GM12878 (cell line): ENCODE measurements at regions not wholly inside any gene's neighbourhood (a gene's known extent, or its start where the extent isn't known, plus 50 kb on each side); places are given as distances from the start of the nearest gene placed in this dataset.

ENCODE experiments used
- ATF7 ChIP-seq: fragments of 450-650 bp; IDR thresholded peaks from 2 replicates; pipeline ENCODE4 v1.6.1; 2016; ENCODE audit warnings: low read depth, mild to moderate bottlenecking
- DPF2 ChIP-seq: fragments of 450-650 bp; IDR thresholded peaks from 2 replicates; pipeline ENCODE4 v1.6.1; 2017; ENCODE audit warnings: mild to moderate bottlenecking
- JUND ChIP-seq: IDR thresholded peaks from 2 replicates; pipeline ENCODE4 v1.6.1; 2012; ENCODE audit warnings: low read depth, mild to moderate bottlenecking, low read length, improper control_type of control experiment, moderate library complexity
- MEF2B ChIP-seq: fragments of 450-650 bp; IDR thresholded peaks from 2 replicates; pipeline ENCODE4 v1.6.1; 2018; ENCODE audit warnings: mild to moderate bottlenecking, moderate library complexity; ENCODE audit not compliant: partially characterized antibody, poor library complexity, severe bottlenecking
- NFIC ChIP-seq: IDR thresholded peaks from 2 replicates; pipeline ENCODE4 v1.6.1; 2012; ENCODE audit warnings: low read depth, mild to moderate bottlenecking, inconsistent platforms, low read length, moderate library complexity
- POLR2AphosphoS2 ChIP-seq: IDR thresholded peaks from 2 replicates; pipeline ENCODE4 v1.6.1; 2011; ENCODE audit warnings: low read depth, mild to moderate bottlenecking, low read length, improper control_type of control experiment, moderate library complexity
- TF ChIP-seq, protein P1 (sequence below): fragments of 450-650 bp; IDR thresholded peaks from 2 replicates; pipeline ENCODE4 v1.6.1; 2016; ENCODE audit warnings: mild to moderate bottlenecking, moderate library complexity, borderline replicate concordance

DNA sequence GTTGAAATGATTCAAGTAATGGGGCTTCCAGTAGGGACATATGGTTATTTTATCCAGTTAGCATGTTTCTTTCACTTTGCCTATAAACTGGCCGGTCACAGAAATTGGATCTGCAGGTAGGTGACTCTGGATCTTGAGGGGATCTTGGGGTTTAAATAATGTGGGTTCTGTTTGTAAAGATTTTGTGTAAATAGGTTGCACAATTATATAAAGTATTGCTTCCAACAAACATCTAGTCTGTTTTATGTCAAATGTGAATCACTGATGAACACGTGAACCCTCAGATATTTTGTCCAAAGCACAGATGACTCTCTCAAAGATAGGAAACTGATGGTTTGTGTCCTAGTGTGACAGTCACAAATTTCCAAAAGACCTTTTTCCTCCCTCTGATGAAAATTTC lies 98.4 kb downstream of the ZIC5 start:
- no peak for TF ChIP-seq POLR2AphosphoS2
- TF ChIP-seq ATF7: no peak
- TF ChIP-seq DPF2: no peak
- TF ChIP-seq NFIC: no peak
- TF ChIP-seq, protein P1, sequence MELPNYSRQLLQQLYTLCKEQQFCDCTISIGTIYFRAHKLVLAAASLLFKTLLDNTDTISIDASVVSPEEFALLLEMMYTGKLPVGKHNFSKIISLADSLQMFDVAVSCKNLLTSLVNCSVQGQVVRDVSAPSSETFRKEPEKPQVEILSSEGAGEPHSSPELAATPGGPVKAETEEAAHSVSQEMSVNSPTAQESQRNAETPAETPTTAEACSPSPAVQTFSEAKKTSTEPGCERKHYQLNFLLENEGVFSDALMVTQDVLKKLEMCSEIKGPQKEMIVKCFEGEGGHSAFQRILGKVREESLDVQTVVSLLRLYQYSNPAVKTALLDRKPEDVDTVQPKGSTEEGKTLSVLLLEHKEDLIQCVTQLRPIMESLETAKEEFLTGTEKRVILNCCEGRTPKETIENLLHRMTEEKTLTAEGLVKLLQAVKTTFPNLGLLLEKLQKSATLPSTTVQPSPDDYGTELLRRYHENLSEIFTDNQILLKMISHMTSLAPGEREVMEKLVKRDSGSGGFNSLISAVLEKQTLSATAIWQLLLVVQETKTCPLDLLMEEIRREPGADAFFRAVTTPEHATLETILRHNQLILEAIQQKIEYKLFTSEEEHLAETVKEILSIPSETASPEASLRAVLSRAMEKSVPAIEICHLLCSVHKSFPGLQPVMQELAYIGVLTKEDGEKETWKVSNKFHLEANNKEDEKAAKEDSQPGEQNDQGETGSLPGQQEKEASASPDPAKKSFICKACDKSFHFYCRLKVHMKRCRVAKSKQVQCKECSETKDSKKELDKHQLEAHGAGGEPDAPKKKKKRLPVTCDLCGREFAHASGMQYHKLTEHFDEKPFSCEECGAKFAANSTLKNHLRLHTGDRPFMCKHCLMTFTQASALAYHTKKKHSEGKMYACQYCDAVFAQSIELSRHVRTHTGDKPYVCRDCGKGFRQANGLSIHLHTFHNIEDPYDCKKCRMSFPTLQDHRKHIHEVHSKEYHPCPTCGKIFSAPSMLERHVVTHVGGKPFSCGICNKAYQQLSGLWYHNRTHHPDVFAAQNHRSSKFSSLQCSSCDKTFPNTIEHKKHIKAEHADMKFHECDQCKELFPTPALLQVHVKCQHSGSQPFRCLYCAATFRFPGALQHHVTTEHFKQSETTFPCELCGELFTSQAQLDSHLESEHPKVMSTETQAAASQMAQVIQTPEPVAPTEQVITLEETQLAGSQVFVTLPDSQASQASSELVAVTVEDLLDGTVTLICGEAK: no peak
- no peak for TF ChIP-seq JUND
- no peak for TF ChIP-seq MEF2B
